Mammary epithelial cell (primary cell): ENCODE measurements at regions not wholly inside any gene's neighbourhood (a gene's known extent, or its start where the extent isn't known, plus 50 kb on each side); places are given as distances from the start of the nearest gene placed in this dataset.

Experiments
- EZH2 ChIP-seq: IDR thresholded peaks from 2 replicates; pipeline ENCODE4 v1.6.1; 2012; ENCODE audit warnings: low read length, inconsistent platforms, borderline replicate concordance
- TF ChIP-seq, protein P1 (sequence below), 2 donors: IDR thresholded peaks in 1 of 2; conservative IDR thresholded peaks in 1 of 2; 2 replicates each; pipeline ENCODE4 v1.5.1; 2011 to 2012; ENCODE audit warnings: inconsistent platforms in 2 of 2, low read length in 2 of 2, mild to moderate bottlenecking in 2 of 2, control low read depth in 1 of 2, low read depth in 1 of 2; ENCODE audit not compliant: insufficient read depth in 1 of 2; ENCODE audit errors: extremely low read depth in 1 of 2

DNA sequence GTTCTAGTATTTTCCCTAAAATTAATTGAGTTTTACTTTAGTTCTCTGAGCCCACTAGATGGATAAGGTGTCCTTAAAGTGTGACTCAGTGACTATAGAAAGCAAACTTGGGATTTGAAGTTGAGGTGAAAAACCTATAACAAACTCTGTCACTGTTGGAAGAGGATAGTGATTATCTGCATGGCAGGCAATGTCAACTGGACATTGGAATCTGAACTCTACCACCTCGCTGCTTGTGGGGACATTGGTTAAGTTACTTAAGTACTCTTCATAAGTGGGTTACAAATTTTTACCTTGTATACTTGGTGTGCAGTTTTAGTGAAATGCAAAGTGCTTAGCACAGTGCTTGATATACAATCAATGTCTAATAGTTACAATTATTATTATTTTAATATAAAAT, 87.9 kb upstream of the B3GAT2 start:
- TF ChIP-seq, protein P1, sequence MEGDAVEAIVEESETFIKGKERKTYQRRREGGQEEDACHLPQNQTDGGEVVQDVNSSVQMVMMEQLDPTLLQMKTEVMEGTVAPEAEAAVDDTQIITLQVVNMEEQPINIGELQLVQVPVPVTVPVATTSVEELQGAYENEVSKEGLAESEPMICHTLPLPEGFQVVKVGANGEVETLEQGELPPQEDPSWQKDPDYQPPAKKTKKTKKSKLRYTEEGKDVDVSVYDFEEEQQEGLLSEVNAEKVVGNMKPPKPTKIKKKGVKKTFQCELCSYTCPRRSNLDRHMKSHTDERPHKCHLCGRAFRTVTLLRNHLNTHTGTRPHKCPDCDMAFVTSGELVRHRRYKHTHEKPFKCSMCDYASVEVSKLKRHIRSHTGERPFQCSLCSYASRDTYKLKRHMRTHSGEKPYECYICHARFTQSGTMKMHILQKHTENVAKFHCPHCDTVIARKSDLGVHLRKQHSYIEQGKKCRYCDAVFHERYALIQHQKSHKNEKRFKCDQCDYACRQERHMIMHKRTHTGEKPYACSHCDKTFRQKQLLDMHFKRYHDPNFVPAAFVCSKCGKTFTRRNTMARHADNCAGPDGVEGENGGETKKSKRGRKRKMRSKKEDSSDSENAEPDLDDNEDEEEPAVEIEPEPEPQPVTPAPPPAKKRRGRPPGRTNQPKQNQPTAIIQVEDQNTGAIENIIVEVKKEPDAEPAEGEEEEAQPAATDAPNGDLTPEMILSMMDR (conservative IDR thresholded peaks at IDR 0.05 in 1 of 2, IDR thresholded peaks at IDR 0.05 in 1 of 2; ENCODE audit: extremely low read depth in 1 of 2, insufficient read depth in 1 of 2, low read depth in 1 of 2, low read length in 2 of 2): no peak
- no peak for TF ChIP-seq EZH2
